ENCODE measurements at regions not wholly inside any gene's neighbourhood (a gene's known extent, or its start where the extent isn't known, plus 50 kb on each side); places are given as distances from the start of the nearest gene placed in this dataset.

GRCh38 chr12:131379738-131380137 lies 331.2 kb upstream of the SFSWAP start:
- no peak for TF ChIP-seq CTCF (IDR thresholded peaks at IDR 0.05; ENCODE audit: unreplicated experiment)
- no peak overlapping the region for H3K27ac Mint-ChIP-seq
- no peak overlapping the region for H3K4me3 Mint-ChIP-seq
- peaks cover 34% of the 10 kb centered on the region for H3K27me3 Mint-ChIP-seq (ENCODE audit: low read depth)
- no peaks in the 10 kb centered on the region for H3K9me3 Mint-ChIP-seq
- DNase-seq (ENCODE audit: low spot score in 2 of 2, unreplicated experiment in 2 of 2) = no peak
- H3K36me3 Mint-ChIP-seq = no peaks in the 10 kb centered on the region
- H3K4me1 Mint-ChIP-seq = no peaks in the 10 kb centered on the region

- Mint-ChIP-seq H3K4me1 (no peaks in the 10 kb centered on the region), H3K9me3 (no peaks in the 10 kb centered on the region), H3K27me3 (ENCODE audit: low read depth) (peaks cover 38% of the 10 kb centered on the region), H3K4me3 (no peak overlapping the region), H3K27ac (no peak overlapping the region), H3K36me3 (no peaks in the 10 kb centered on the region)
- DNase-seq (ENCODE audit: low spot score in 2 of 2, unreplicated experiment in 2 of 2) = no peak
- no peak for TF ChIP-seq CTCF (IDR thresholded peaks at IDR 0.05; ENCODE audit: unreplicated experiment)
Observed at GRCh38 chr12:131380220-131380964, 330.5 kb upstream of the SFSWAP start.

- DNase-seq (ENCODE audit: low spot score in 2 of 2, unreplicated experiment in 2 of 2) = peak in 1 of 2 experiments; percentile 34
- no peak overlapping the region for H3K4me3 Mint-ChIP-seq
- TF ChIP-seq CTCF (IDR thresholded peaks at IDR 0.05; ENCODE audit: unreplicated experiment) = no peak
- no peaks in the 10 kb centered on the region for H3K9me3 Mint-ChIP-seq
- no peaks in the 10 kb centered on the region for H3K36me3 Mint-ChIP-seq
- H3K27me3 Mint-ChIP-seq (ENCODE audit: low read depth) = peaks cover 40% of the 10 kb centered on the region
- H3K4me1 Mint-ChIP-seq = no peaks in the 10 kb centered on the region
- H3K27ac Mint-ChIP-seq = no peak overlapping the region
Observed at GRCh38 chr12:131380965-131381705, 329.8 kb upstream of the SFSWAP start.

- Mint-ChIP-seq H3K36me3 (no peaks in the 10 kb centered on the region), H3K4me3 (no peak overlapping the region), H3K27me3 (ENCODE audit: low read depth) (peaks cover 40% of the 10 kb centered on the region), H3K9me3 (no peaks in the 10 kb centered on the region), H3K27ac (no peak overlapping the region), H3K4me1 (no peaks in the 10 kb centered on the region)
- peak in 1 of 2 experiments; percentile 35 for DNase-seq (ENCODE audit: low spot score in 2 of 2, unreplicated experiment in 2 of 2)
- no peak for TF ChIP-seq CTCF (IDR thresholded peaks at IDR 0.05; ENCODE audit: unreplicated experiment)
Observed at GRCh38 chr12:131381716-131382430, 329.0 kb upstream of the SFSWAP start.

GRCh38 chr12:131383291-131383690 lies 327.6 kb upstream of the SFSWAP start:
- Mint-ChIP-seq H3K9me3 (no peaks in the 10 kb centered on the region), H3K36me3 (no peaks in the 10 kb centered on the region), H3K27ac (no peak overlapping the region), H3K27me3 (ENCODE audit: low read depth) (peaks cover 38% of the 10 kb centered on the region), H3K4me1 (no peaks in the 10 kb centered on the region), H3K4me3 (no peak overlapping the region)
- TF ChIP-seq CTCF (IDR thresholded peaks at IDR 0.05; ENCODE audit: unreplicated experiment) = no peak
- no peak for DNase-seq (ENCODE audit: low spot score in 2 of 2, unreplicated experiment in 2 of 2)
